ENCODE measurements at regions not wholly inside any gene's neighbourhood (a gene's known extent, or its start where the extent isn't known, plus 50 kb on each side); places are given as distances from the start of the nearest gene placed in this dataset.

DNA sequence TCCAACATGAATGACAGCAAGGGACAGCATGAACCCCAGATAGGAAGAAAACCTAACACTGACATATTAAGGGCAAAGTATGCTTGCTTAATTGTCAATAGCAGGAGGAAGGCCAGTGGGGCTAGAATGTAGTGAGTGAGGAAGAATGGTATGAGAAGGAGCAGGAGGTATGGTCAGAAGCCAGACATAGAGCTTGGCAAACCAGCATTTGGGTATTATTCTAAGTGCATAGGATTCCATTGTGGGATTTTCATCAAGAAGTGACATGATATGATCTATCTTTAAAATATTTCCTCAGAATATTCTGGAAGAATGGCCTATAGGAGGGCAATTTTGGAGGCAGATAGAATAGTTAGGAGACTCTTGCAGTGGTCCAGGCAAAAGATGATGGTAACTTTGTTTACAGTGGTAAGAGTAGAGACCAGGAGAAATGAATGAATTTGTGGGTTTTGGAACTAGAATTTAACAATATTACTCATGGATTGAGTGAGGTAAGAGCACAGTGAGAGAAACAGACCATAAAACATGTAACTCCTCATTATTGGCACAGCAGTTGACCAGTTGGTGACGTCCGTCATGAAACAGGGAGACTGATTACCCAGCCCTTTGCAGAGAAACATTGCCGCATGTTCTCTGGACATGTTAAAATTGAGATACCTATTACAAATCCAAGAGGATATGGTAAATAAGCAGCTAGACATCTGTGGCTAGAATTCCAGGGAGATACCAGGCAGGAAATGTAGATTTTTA, 246.5 kb upstream of the HS3ST1 start:
- no peak overlapping the region for H3K27ac ChIP-seq (ENCODE audit: low read depth in 1 of 2, low read length in 2 of 2)
- no peaks in the 10 kb centered on the region for H3K4me1 ChIP-seq (ENCODE audit: control insufficient read depth in 4 of 4, insufficient read depth in 4 of 4, low read length in 3 of 4)
- H3K27me3 ChIP-seq (ENCODE audit: control insufficient read depth in 4 of 4, insufficient read depth in 4 of 4, low read length in 3 of 4) = no peaks in the 10 kb centered on the region
- no peak overlapping the region for H3K9ac ChIP-seq (ENCODE audit: low read depth in 1 of 2, low read length in 2 of 2)
- TF ChIP-seq GABPA (IDR thresholded peaks at IDR 0.05 in 1 of 2, conservative IDR thresholded peaks at IDR 0.05 in 1 of 2) = no peak
- TF ChIP-seq, protein P1, sequence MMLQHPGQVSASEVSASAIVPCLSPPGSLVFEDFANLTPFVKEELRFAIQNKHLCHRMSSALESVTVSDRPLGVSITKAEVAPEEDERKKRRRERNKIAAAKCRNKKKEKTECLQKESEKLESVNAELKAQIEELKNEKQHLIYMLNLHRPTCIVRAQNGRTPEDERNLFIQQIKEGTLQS (IDR thresholded peaks at IDR 0.05) = no peak
- no peak for TF ChIP-seq NR2F2 (IDR thresholded peaks at IDR 0.05)
- no peak for TF ChIP-seq JUND (IDR thresholded peaks at IDR 0.05)
- no peak for TF ChIP-seq YY1 (IDR thresholded peaks at IDR 0.05)
- TF ChIP-seq FOXA2 (IDR thresholded peaks at IDR 0.05) = no peak
- TF ChIP-seq HNF4A (conservative IDR thresholded peaks at IDR 0.05) = no peak
- TF ChIP-seq RAD21 (IDR thresholded peaks at IDR 0.05) = no peak
- TF ChIP-seq, protein P2, sequence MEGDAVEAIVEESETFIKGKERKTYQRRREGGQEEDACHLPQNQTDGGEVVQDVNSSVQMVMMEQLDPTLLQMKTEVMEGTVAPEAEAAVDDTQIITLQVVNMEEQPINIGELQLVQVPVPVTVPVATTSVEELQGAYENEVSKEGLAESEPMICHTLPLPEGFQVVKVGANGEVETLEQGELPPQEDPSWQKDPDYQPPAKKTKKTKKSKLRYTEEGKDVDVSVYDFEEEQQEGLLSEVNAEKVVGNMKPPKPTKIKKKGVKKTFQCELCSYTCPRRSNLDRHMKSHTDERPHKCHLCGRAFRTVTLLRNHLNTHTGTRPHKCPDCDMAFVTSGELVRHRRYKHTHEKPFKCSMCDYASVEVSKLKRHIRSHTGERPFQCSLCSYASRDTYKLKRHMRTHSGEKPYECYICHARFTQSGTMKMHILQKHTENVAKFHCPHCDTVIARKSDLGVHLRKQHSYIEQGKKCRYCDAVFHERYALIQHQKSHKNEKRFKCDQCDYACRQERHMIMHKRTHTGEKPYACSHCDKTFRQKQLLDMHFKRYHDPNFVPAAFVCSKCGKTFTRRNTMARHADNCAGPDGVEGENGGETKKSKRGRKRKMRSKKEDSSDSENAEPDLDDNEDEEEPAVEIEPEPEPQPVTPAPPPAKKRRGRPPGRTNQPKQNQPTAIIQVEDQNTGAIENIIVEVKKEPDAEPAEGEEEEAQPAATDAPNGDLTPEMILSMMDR (IDR thresholded peaks at IDR 0.05; ENCODE audit: low read depth, low read length, missing input control) = no peak
- TF ChIP-seq HNF4G (IDR thresholded peaks at IDR 0.05) = no peak
- TF ChIP-seq, protein P3, sequence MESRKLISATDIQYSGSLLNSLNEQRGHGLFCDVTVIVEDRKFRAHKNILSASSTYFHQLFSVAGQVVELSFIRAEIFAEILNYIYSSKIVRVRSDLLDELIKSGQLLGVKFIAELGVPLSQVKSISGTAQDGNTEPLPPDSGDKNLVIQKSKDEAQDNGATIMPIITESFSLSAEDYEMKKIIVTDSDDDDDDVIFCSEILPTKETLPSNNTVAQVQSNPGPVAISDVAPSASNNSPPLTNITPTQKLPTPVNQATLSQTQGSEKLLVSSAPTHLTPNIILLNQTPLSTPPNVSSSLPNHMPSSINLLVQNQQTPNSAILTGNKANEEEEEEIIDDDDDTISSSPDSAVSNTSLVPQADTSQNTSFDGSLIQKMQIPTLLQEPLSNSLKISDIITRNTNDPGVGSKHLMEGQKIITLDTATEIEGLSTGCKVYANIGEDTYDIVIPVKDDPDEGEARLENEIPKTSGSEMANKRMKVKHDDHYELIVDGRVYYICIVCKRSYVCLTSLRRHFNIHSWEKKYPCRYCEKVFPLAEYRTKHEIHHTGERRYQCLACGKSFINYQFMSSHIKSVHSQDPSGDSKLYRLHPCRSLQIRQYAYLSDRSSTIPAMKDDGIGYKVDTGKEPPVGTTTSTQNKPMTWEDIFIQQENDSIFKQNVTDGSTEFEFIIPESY (IDR thresholded peaks at IDR 0.05) = no peak
- TF ChIP-seq, protein P4, sequence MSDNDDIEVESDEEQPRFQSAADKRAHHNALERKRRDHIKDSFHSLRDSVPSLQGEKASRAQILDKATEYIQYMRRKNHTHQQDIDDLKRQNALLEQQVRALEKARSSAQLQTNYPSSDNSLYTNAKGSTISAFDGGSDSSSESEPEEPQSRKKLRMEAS (IDR thresholded peaks at IDR 0.05) = no peak
- TF ChIP-seq RXRA (IDR thresholded peaks at IDR 0.05) = no peak
- TF ChIP-seq TAF1 (conservative IDR thresholded peaks at IDR 0.05) = no peak
- TF ChIP-seq FOXA1 (IDR thresholded peaks at IDR 0.05) = no peak
- no peak for TF ChIP-seq SP1 (IDR thresholded peaks at IDR 0.05)
- no peak for TF ChIP-seq EGR1 (IDR thresholded peaks at IDR 0.05; ENCODE audit: low read depth in 2 of 2)
- H3K36me3 ChIP-seq (ENCODE audit: control insufficient read depth in 4 of 4, insufficient read depth in 3 of 4, low read depth in 1 of 4, low read length in 3 of 4) = no peaks in the 10 kb centered on the region
- 91% methylated on average over 3 of the region's 3 CpGs for WGBS
- no peak overlapping the region for H3K4me3 ChIP-seq (ENCODE audit: low read depth in 1 of 3, low read length in 3 of 3)
- H3K9me3 ChIP-seq (ENCODE audit: control insufficient read depth in 4 of 4, low read length in 3 of 4) = peaks cover 0 to 2% (median 0%) of the 10 kb centered on the region in 4 donors
- no peak for DNase-seq (ENCODE audit: low spot score)

DNA sequence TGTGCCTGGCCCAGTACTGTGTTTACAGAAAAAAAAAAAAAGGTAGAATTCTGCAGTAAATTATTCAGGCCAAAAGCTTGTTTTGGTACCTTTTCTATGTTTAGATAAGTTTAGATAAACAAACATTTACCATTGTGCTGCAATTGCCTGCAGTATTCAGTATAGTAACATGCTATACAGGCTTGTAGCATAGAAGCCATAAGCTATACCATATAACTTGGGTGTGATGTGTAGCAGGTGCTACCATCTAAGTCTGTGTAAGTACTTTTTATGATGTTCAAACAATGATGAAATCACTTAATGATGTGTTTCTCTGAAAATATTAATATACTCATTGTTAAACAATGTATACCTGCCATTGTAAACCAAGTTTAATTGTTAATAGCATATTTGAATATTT, 241.6 kb upstream of the HS3ST1 start:
- no peak for DNase-seq (ENCODE audit: low spot score)
- TF ChIP-seq NR2F2 (IDR thresholded peaks at IDR 0.05) (no peak), YY1 (IDR thresholded peaks at IDR 0.05) (no peak)
- TF ChIP-seq, protein P5, sequence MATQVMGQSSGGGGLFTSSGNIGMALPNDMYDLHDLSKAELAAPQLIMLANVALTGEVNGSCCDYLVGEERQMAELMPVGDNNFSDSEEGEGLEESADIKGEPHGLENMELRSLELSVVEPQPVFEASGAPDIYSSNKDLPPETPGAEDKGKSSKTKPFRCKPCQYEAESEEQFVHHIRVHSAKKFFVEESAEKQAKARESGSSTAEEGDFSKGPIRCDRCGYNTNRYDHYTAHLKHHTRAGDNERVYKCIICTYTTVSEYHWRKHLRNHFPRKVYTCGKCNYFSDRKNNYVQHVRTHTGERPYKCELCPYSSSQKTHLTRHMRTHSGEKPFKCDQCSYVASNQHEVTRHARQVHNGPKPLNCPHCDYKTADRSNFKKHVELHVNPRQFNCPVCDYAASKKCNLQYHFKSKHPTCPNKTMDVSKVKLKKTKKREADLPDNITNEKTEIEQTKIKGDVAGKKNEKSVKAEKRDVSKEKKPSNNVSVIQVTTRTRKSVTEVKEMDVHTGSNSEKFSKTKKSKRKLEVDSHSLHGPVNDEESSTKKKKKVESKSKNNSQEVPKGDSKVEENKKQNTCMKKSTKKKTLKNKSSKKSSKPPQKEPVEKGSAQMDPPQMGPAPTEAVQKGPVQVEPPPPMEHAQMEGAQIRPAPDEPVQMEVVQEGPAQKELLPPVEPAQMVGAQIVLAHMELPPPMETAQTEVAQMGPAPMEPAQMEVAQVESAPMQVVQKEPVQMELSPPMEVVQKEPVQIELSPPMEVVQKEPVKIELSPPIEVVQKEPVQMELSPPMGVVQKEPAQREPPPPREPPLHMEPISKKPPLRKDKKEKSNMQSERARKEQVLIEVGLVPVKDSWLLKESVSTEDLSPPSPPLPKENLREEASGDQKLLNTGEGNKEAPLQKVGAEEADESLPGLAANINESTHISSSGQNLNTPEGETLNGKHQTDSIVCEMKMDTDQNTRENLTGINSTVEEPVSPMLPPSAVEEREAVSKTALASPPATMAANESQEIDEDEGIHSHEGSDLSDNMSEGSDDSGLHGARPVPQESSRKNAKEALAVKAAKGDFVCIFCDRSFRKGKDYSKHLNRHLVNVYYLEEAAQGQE (IDR thresholded peaks at IDR 0.05) = no peak
- H3K27ac ChIP-seq (ENCODE audit: low read depth in 1 of 2, low read length in 2 of 2) = no peak overlapping the region
- no peaks in the 10 kb centered on the region for H3K27me3 ChIP-seq (ENCODE audit: control insufficient read depth in 4 of 4, insufficient read depth in 4 of 4, low read length in 3 of 4)
- no peaks in the 10 kb centered on the region for H3K36me3 ChIP-seq (ENCODE audit: control insufficient read depth in 4 of 4, insufficient read depth in 3 of 4, low read depth in 1 of 4, low read length in 3 of 4)
- H3K9ac ChIP-seq (ENCODE audit: low read depth in 1 of 2, low read length in 2 of 2) = no peak overlapping the region
- no peaks in the 10 kb centered on the region for H3K4me1 ChIP-seq (ENCODE audit: control insufficient read depth in 4 of 4, insufficient read depth in 4 of 4, low read length in 3 of 4)
- no peak overlapping the region for H3K4me3 ChIP-seq (ENCODE audit: low read depth in 1 of 3, low read length in 3 of 3)
- no peaks in the 10 kb centered on the region for H3K9me3 ChIP-seq (ENCODE audit: control insufficient read depth in 4 of 4, low read length in 3 of 4)
